ENCODE measurements at regions not wholly inside any gene's neighbourhood (a gene's known extent, or its start where the extent isn't known, plus 50 kb on each side); places are given as distances from the start of the nearest gene placed in this dataset.
"Not testable (repeated sequence)": the region's sequence is repeated elsewhere in the genome, so short reads cannot be mapped to it uniquely, and the experiment has no call there.

DNA sequence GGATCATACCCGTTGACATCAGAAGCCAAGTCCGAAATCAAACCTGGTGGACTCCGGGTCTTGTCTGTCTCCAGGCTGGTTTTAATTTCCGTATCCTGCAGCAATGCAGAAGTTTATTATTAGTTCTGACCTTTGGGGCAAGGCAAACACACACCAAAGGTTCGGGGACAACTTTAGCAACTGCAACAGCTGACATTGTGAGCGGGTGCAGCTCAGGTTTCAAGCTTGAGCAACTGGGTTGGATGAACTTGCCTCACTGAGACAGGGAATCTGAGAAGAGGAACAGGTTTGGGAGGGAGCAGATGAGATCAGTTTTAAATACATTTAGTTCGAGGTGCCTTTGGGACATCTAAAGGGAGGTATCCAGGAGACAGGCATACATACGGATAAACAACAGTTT lies 110.7 kb downstream of the GNL3L start:
- Mint-ChIP-seq H3K9me3 (ENCODE audit: low read depth) (peaks cover 14% of the 10 kb centered on the region), H3K27me3 (ENCODE audit: low read depth) (no peaks in the 10 kb centered on the region), H3K36me3 (ENCODE audit: low read depth) (no peaks in the 10 kb centered on the region), H3K27ac (ENCODE audit: unreplicated experiment) (peak overlapping the region; percentile 67), H3K4me1 (ENCODE audit: low read depth) (peaks cover 12% of the 10 kb centered on the region), H3K4me3 (ENCODE audit: unreplicated experiment) (peak overlapping the region; percentile 86)
- TF ChIP-seq CTCF (IDR thresholded peaks at IDR 0.05) = no peak
- DNase-seq (ENCODE audit: low spot score) = no peak

DNA sequence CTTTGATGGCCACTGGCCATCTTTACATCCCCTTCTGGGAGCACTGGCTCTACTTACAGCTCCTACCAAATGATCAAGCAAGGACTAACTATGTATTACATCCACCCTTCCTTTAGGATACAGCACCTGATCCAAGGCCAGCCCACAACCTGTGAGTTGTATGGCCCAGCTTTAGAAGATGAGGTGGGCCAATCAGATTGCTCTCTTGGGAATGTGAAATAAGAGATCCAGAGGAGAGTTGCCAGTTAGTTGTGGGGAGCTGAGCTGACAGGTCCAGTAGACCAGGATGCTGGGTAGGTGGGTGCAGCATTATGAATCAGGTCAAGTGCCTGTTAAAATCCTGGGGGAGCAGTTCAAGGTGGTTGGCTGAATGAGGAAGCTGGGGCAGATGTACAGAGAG lies 111.5 kb downstream of the GNL3L start:
- Mint-ChIP-seq H3K27ac (ENCODE audit: unreplicated experiment) (no peak overlapping the region), H3K9me3 (ENCODE audit: low read depth) (peaks cover 10% of the 10 kb centered on the region), H3K4me1 (ENCODE audit: low read depth) (peaks cover 12% of the 10 kb centered on the region), H3K27me3 (ENCODE audit: low read depth) (no peaks in the 10 kb centered on the region), H3K36me3 (ENCODE audit: low read depth) (no peaks in the 10 kb centered on the region), H3K4me3 (ENCODE audit: unreplicated experiment) (no peak overlapping the region)
- no peak for TF ChIP-seq CTCF (IDR thresholded peaks at IDR 0.05)
- no peak for DNase-seq (ENCODE audit: low spot score)

- H3K9me3 Mint-ChIP-seq (ENCODE audit: low read depth) = peaks cover 32% of the 10 kb centered on the region
- not testable (repeated sequence) for H3K4me3 Mint-ChIP-seq (ENCODE audit: unreplicated experiment); H3K27me3 Mint-ChIP-seq (ENCODE audit: low read depth); H3K4me1 Mint-ChIP-seq (ENCODE audit: low read depth); DNase-seq (ENCODE audit: low spot score); H3K36me3 Mint-ChIP-seq (ENCODE audit: low read depth); H3K27ac Mint-ChIP-seq (ENCODE audit: unreplicated experiment)
Observed at GRCh38 chrX:54647607-54648006, 117.6 kb downstream of the GNL3L start.

DNA sequence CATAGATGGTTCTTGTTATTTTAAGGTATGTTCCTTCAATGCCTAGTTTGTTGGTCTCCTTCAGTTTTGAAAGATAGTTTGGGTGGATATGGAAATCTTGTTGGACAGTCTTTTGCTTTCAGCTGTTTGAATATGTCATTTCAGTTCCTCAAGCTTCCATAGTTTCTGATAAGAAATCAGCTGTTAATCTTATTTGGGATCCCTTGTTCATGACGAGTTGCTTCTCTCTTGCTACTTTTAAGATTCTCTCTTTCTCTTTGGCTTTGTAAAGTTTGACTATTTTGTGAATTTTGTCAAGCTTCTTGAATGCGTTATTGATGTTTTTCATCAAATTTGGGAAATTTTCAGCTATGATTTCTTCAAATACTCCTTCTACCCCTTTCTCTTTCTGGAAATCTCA lies 129.5 kb downstream of the GNL3L start:
- TF ChIP-seq CTCF (IDR thresholded peaks at IDR 0.05) = no peak
- Mint-ChIP-seq H3K27me3 (ENCODE audit: low read depth) (no peaks in the 10 kb centered on the region), H3K9me3 (ENCODE audit: low read depth) (peaks cover 53% of the 10 kb centered on the region), H3K27ac (ENCODE audit: unreplicated experiment) (no peak overlapping the region), H3K4me3 (ENCODE audit: unreplicated experiment) (no peak overlapping the region), H3K4me1 (ENCODE audit: low read depth) (no peaks in the 10 kb centered on the region), H3K36me3 (ENCODE audit: low read depth) (peaks cover 1% of the 10 kb centered on the region)
- DNase-seq (ENCODE audit: low spot score) = no peak

DNA sequence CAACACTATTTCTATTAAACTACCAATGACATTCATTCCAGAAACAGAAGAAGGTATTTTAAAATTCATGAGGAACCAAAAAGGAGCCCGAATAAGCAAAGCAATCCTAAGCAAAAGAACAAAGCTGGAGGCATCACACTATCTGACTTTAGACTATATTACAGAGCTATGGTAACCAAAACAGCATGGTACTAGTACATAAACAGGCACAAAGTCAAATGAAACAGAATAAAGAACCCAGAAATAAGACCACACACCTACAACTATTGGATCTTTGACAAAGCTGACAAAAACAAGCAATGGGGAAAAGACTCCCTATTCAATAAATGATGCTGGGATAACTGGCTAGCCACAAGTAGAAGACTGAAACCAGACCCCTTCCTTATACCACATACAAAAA lies 122.3 kb downstream of the ITIH6 start:
- DNase-seq (ENCODE audit: low spot score) = no peak
- no peak overlapping the region for H3K27ac Mint-ChIP-seq (ENCODE audit: unreplicated experiment)
- H3K9me3 Mint-ChIP-seq (ENCODE audit: low read depth) = peaks cover 56% of the 10 kb centered on the region
- no peaks in the 10 kb centered on the region for H3K27me3 Mint-ChIP-seq (ENCODE audit: low read depth)
- H3K4me1 Mint-ChIP-seq (ENCODE audit: low read depth) = no peaks in the 10 kb centered on the region
- no peak for TF ChIP-seq CTCF (IDR thresholded peaks at IDR 0.05)
- no peak overlapping the region for H3K4me3 Mint-ChIP-seq (ENCODE audit: unreplicated experiment)
- peaks cover 5% of the 10 kb centered on the region for H3K36me3 Mint-ChIP-seq (ENCODE audit: low read depth)

DNA sequence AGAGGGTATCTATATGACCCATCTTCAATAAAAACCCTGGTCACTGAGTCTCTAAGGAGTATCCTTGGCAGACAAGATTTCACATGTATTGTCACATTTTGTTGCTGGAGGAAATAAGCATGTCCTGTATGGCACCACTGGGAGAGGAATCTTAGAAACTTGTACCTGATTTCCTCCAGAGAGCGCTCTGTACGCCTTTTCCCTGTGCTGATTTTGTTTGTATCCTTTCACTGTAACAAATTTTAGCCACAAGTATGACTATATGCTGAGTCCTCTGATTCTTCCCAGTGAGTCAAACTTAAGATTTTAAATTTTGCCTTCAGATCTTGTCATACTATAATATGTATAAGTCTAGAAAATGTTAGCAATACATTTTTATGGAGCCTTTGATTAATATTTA lies 102.8 kb downstream of the ITIH6 start:
- DNase-seq (ENCODE audit: low spot score) = no peak
- H3K9me3 Mint-ChIP-seq (ENCODE audit: low read depth) = peaks cover 36% of the 10 kb centered on the region
- H3K36me3 Mint-ChIP-seq (ENCODE audit: low read depth) = peaks cover 1% of the 10 kb centered on the region
- no peak overlapping the region for H3K4me3 Mint-ChIP-seq (ENCODE audit: unreplicated experiment)
- H3K27me3 Mint-ChIP-seq (ENCODE audit: low read depth) = peaks cover 1% of the 10 kb centered on the region
- TF ChIP-seq CTCF (IDR thresholded peaks at IDR 0.05) = peak; percentile 48
- H3K4me1 Mint-ChIP-seq (ENCODE audit: low read depth) = no peaks in the 10 kb centered on the region
- H3K27ac Mint-ChIP-seq (ENCODE audit: unreplicated experiment) = no peak overlapping the region
